Endothelial cell of umbilical vein (primary cell): ENCODE measurements at regions not wholly inside any gene's neighbourhood (a gene's known extent, or its start where the extent isn't known, plus 50 kb on each side); places are given as distances from the start of the nearest gene placed in this dataset.

Experiments used
- BruUV-seq: library from RNA; stranded (reverse); fragments of 400-500 nt; replicated peaks from 2 replicates; lab custom pipeline; 2021; lab: Mats Ljungman, UMichigan
- CTCF ChIA-PET: fragments of 300-600, 350-600 bp; sonication (Branson Sonifier 250); formaldehyde crosslinking; loops from one replicate; lab custom pipeline; 2021; ENCODE audit warnings: antibody characterized with exemption, inconsistent platforms; lab: Charles Lee
- POLR2A ChIA-PET: fragments of 300-600, 350-600 bp; sonication (Branson Sonifier 250); formaldehyde crosslinking; loops from one replicate; lab custom pipeline; 2021; ENCODE audit warnings: antibody characterized with exemption, inconsistent platforms; lab: Charles Lee
- DNase-seq: peaks from one replicate; pipeline ENCODE4 v3.0.0-alpha.2; 2011; ENCODE audit warnings: low read depth, low spot score
- FAIRE-seq: peaks from 2 replicates; lab custom pipeline; 2011; peaks lifted over from hg19 to GRCh38; lab: Jason Lieb, UNC
- H2AFZ ChIP-seq: 2 replicates; pipeline ENCODE4 v1.6.0; 2012; ENCODE audit warnings: low read depth, low read length, control low read depth, inconsistent platforms
- H3K27ac ChIP-seq: 2 replicates; pipeline ENCODE4 v1.5.1; 2011; ENCODE audit warnings: low read depth, mild to moderate bottlenecking, control low read depth, low read length, moderate library complexity; ENCODE audit not compliant: insufficient read depth
- H3K27me3 ChIP-seq, 2 experiments: 2 replicates each; pipeline versions ENCODE4 v1.6.0 to v1.6.1; 2011; ENCODE audit warnings: low read length in 2 of 2, mixed read lengths in 1 of 2; ENCODE audit not compliant: control insufficient read depth in 2 of 2, insufficient read depth in 2 of 2
- H3K36me3 ChIP-seq, 2 experiments: 2 replicates in 1 of 2; 3 replicates in 1 of 2; pipeline ENCODE4 v1.5.1; 2011; ENCODE audit warnings: low read length in 2 of 2, mild to moderate bottlenecking in 1 of 2, moderate library complexity in 1 of 2; ENCODE audit not compliant: control insufficient read depth in 2 of 2, insufficient read depth in 2 of 2; ENCODE audit errors: extremely low read depth in 1 of 2
- H3K4me1 ChIP-seq: 3 replicates; pipeline ENCODE4 v1.5.1; 2011; ENCODE audit warnings: mild to moderate bottlenecking, low read length; ENCODE audit not compliant: control insufficient read depth, insufficient read depth; ENCODE audit errors: extremely low read depth
- H3K4me2 ChIP-seq: 2 replicates; pipeline ENCODE4 v1.6.1; 2011; ENCODE audit warnings: low read length, control low read depth, mixed read lengths; ENCODE audit not compliant: insufficient read depth
- H3K4me3 ChIP-seq, 3 experiments: fragments of 200-600 bp in 1 of 3; sonication (generic), shearing (Covaris generic) in 1 of 3; replicated peaks in 1 of 3; 2 replicates each; pipeline ENCODE4 v1.5.1; 2011 to 2016; ENCODE audit warnings: control low read depth in 3 of 3, low read length in 3 of 3, mild to moderate bottlenecking in 2 of 3, inconsistent platforms in 1 of 3, low read depth in 1 of 3, moderate library complexity in 1 of 3; ENCODE audit not compliant: insufficient read depth in 1 of 3
- H3K79me2 ChIP-seq: 2 replicates; pipeline ENCODE4 v1.6.0; 2012; ENCODE audit warnings: low read length, inconsistent platforms; ENCODE audit not compliant: control insufficient read depth, insufficient read depth
- H3K9ac ChIP-seq: replicated peaks from 2 replicates; pipeline ENCODE3; 2011; ENCODE audit warnings: low read length, control low read depth; ENCODE audit not compliant: insufficient read depth; ENCODE audit errors: extremely low read depth
- H3K9me1 ChIP-seq: replicated peaks from 3 replicates; pipeline ENCODE4 v1.6.0; 2011; ENCODE audit warnings: mild to moderate bottlenecking, low read length; ENCODE audit not compliant: control insufficient read depth, insufficient read depth; ENCODE audit errors: extremely low read depth
- H3K9me3 ChIP-seq: replicated peaks from 2 replicates; pipeline ENCODE4 v1.5.1; 2012; ENCODE audit warnings: low read length, inconsistent platforms; ENCODE audit not compliant: control insufficient read depth, insufficient read depth
- H4K20me1 ChIP-seq: replicated peaks from 2 replicates; pipeline ENCODE3; 2011; ENCODE audit warnings: mild to moderate bottlenecking, low read length; ENCODE audit not compliant: control insufficient read depth, insufficient read depth; ENCODE audit errors: extremely low read depth
- CTCF ChIP-seq, 2 donors: IDR thresholded peaks; 1 replicate in 1 of 2; 2 replicates in 1 of 2; pipeline ENCODE4 v1.5.1; 2011; ENCODE audit warnings: low read length in 2 of 2, mild to moderate bottlenecking in 2 of 2, moderate library complexity in 2 of 2, control low read depth in 1 of 2, inconsistent platforms in 1 of 2, low read depth in 1 of 2; ENCODE audit not compliant: insufficient read depth in 1 of 2; ENCODE audit errors: extremely low read depth in 1 of 2
- EZH2 ChIP-seq: IDR thresholded peaks from 2 replicates; pipeline ENCODE4 v1.6.1; 2012; ENCODE audit warnings: borderline replicate concordance, low read depth, mild to moderate bottlenecking, moderate library complexity, low read length, inconsistent platforms; ENCODE audit not compliant: severe bottlenecking
- FOS ChIP-seq: IDR thresholded peaks from 2 replicates; pipeline ENCODE4 v1.6.1; 2011; ENCODE audit warnings: mild to moderate bottlenecking, low read length, moderate library complexity, borderline replicate concordance; ENCODE audit not compliant: insufficient read depth
- GATA2 ChIP-seq: IDR thresholded peaks from 2 replicates; pipeline ENCODE4 v1.7.0; 2011; ENCODE audit warnings: low read depth, mild to moderate bottlenecking, moderate library complexity, mixed read lengths, low read length; ENCODE audit not compliant: insufficient read length, insufficient read depth
- JUN ChIP-seq: IDR thresholded peaks from 2 replicates; pipeline ENCODE4 v1.6.1; 2011; ENCODE audit warnings: borderline replicate concordance, low read depth; ENCODE audit not compliant: insufficient read length, insufficient read depth
- MAX ChIP-seq: IDR thresholded peaks from 2 replicates; pipeline ENCODE4 v1.6.1; 2011; ENCODE audit not compliant: insufficient read depth, insufficient read length
- MYC ChIP-seq: IDR thresholded peaks from one replicate; pipeline ENCODE4 v1.6.1; 2011; ENCODE audit warnings: mild to moderate bottlenecking, low read depth, low read length
- POLR2A ChIP-seq: IDR thresholded peaks from 2 replicates; pipeline ENCODE4 v1.6.1; 2012; ENCODE audit warnings: low read depth, mild to moderate bottlenecking, control low read depth, low read length
- POLR2AphosphoS5 ChIP-seq: IDR thresholded peaks from 2 replicates; pipeline ENCODE4 v1.6.1; 2012; ENCODE audit warnings: low read depth, mild to moderate bottlenecking, control low read depth, low read length, moderate library complexity; ENCODE audit not compliant: insufficient read depth
- dilution Hi-C: fragments of 300-500 bp; cut with MboI; formaldehyde crosslinking; loops from one replicate; pipeline ENCODE4 v1.15.0; 2019; ENCODE audit warnings: low sequenced_read_pairs; ENCODE audit not compliant: extremely low pct_ligation_motif_present
- intact Hi-C: fragments of 100-400 bp; cut with micrococcal nuclease; formaldehyde crosslinking; loops from one replicate; pipeline ENCODE4 v1.10.0; 2022

DNA sequence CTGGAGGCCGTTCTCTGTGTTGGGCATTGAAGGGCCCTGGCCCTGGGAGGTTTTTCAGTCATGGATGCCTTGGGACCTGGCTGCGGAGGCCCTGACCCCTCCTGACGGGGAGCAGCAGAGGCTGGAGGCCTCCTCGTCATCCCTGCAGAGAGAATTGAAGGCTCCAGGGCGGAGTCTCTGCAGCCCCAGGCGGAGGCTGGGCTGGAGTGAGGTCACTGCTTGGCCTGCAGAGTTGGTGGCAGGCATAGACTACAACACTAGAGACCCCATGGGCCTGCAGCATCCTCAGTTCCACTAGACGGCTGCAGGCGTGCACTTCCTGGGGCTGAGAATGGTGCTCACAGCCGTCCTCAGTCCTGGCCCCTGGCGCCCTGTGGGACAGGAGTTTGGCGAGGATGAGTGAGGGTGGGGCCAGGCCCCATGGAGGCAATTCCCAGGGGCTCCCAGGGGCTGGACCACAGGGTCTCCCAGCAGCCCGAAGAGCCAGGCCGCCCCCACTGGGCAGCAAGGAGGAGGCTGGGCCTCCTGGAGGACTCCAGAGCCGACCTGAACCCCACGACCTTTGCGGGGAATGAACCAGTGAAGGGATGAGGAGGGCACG lies 1194.9 kb downstream of the BRD1 start:
- TF ChIP-seq GATA2 (no peak), EZH2 (no peak), POLR2A (no peak), MAX (no peak), CTCF (IDR thresholded peaks at IDR 0.05; ENCODE audit: extremely low read depth in 1 of 2, insufficient read depth in 1 of 2, low read depth in 1 of 2, low read length in 2 of 2) (no peak), FOS (no peak), MYC (no peak), JUN (no peak), POLR2AphosphoS5 (no peak)
- H2AFZ ChIP-seq, result no peak overlapping the region
- H3K27ac ChIP-seq, result no peak overlapping the region
- ChIA-PET CTCF (no interaction called here), POLR2A (no interaction called here)
- peaks cover 12% of the 10 kb centered on the region for H3K9me3 ChIP-seq
- FAIRE-seq (no peak), DNase-seq (no peak)
- H3K9ac ChIP-seq, result no peak overlapping the region
- no peaks in the 10 kb centered on the region for H3K36me3 ChIP-seq
- H3K4me2 ChIP-seq, result no peak overlapping the region
- H4K20me1 ChIP-seq, result no peaks in the 10 kb centered on the region
- intact Hi-C loops (no loop called here), dilution Hi-C loops (no loop called here)
- BruUV-seq, result no TSS peak
- H3K27me3 ChIP-seq, result no peaks in the 10 kb centered on the region
- no peaks in the 10 kb centered on the region for H3K9me1 ChIP-seq
- H3K79me2 ChIP-seq, result no peaks in the 10 kb centered on the region
- no peak overlapping the region for H3K4me3 ChIP-seq
- H3K4me1 ChIP-seq, result no peaks in the 10 kb centered on the region
